ENCODE measurements at regions not wholly inside any gene's neighbourhood (a gene's known extent, or its start where the extent isn't known, plus 50 kb on each side); places are given as distances from the start of the nearest gene placed in this dataset.

DNA sequence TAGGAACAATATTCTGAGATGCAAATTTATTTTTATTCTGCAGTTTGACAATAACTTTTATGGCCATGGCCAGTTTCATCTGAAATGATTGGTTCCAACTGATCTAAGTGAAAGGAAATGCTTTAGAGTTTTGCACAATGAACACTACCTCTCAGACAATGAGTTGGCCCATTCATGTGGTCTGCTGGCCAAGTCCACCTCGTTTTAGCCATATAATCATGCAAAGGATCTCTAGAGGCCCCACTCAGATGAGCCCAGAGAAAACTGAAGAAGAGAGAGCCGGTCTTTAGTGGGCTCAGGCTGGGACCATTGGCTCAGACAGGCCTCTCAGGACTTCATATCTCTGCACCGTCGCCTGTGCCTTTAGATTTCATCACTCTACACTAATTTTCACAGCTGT lies 254.7 kb downstream of the MREG start:
- Histone ChIP-seq H3K4me3 (ENCODE audit: low read depth in 2 of 2, low read length in 1 of 2) (peak overlapping the region in 1 of 2 experiments; percentile 12; a peak in 1 of 4 replicates), H3K9ac (peak overlapping the region; percentile 52), H3K9me3 (no peaks in the 10 kb centered on the region), H3K4me2 (peak overlapping the region; percentile 46), H3F3A (replicated peaks; ENCODE audit: insufficient read depth) (no peaks in the 10 kb centered on the region), H3K79me2 (ENCODE audit: insufficient read depth) (no peaks in the 10 kb centered on the region), H3K9me2 (no peaks in the 10 kb centered on the region), H3K27me3 (ENCODE audit: insufficient read depth) (no peaks in the 10 kb centered on the region), H2AFZ (ENCODE audit: low read depth) (peak overlapping the region; percentile 49), H4K20me1 (ENCODE audit: insufficient read depth) (no peaks in the 10 kb centered on the region), H3K36me3 (replicated peaks in 1 of 2; ENCODE audit: control insufficient read depth in 1 of 2, insufficient read depth in 2 of 2, low read length in 1 of 2) (no peaks in the 10 kb centered on the region), H3K4me1 (ENCODE audit: control insufficient read depth in 1 of 2, insufficient read depth in 2 of 2, low read depth in 1 of 2, low read length in 1 of 2) (no peaks in the 10 kb centered on the region; a peak in 1 of 4 replicates), H3K27ac (ENCODE audit: low read depth in 2 of 2, low read length in 1 of 2) (peak overlapping the region in 1 of 2 experiments; percentile 67; a peak in 2 of 4 replicates)
- no peak for DNase-seq
- POLR2A ChIA-PET, result no interaction called here
- TF ChIP-seq RXRA (IDR thresholded peaks at IDR 0.05; ENCODE audit: borderline replicate concordance, low read depth), result peak; percentile 13; the same call in 1 of the 2 replicates
- TF ChIP-seq NFIC (IDR thresholded peaks at IDR 0.05; ENCODE audit: borderline replicate concordance), result peak; percentile 74
- TF ChIP-seq GABPA (IDR thresholded peaks at IDR 0.05; ENCODE audit: low read depth), result no peak
- TF ChIP-seq, protein P1, sequence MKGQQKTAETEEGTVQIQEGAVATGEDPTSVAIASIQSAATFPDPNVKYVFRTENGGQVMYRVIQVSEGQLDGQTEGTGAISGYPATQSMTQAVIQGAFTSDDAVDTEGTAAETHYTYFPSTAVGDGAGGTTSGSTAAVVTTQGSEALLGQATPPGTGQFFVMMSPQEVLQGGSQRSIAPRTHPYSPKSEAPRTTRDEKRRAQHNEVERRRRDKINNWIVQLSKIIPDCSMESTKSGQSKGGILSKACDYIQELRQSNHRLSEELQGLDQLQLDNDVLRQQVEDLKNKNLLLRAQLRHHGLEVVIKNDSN (IDR thresholded peaks at IDR 0.05; ENCODE audit: borderline replicate concordance, low read depth), result no peak
- TF ChIP-seq SMC3 (IDR thresholded peaks at IDR 0.05; ENCODE audit: low read depth, low read length), result no peak
- TF ChIP-seq, protein P2, sequence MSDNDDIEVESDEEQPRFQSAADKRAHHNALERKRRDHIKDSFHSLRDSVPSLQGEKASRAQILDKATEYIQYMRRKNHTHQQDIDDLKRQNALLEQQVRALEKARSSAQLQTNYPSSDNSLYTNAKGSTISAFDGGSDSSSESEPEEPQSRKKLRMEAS (IDR thresholded peaks at IDR 0.05; ENCODE audit: low read depth), result no peak
- 0 out of 2 replicates have a peak, but pooled peaks have one; percentile 13 for TF ChIP-seq TEAD4 (IDR thresholded peaks at IDR 0.05; ENCODE audit: borderline replicate concordance, insufficient read depth)
- TF ChIP-seq GATA2 (CRISPR knock-in tag; IDR thresholded peaks at IDR 0.05), result no peak
- TF ChIP-seq SIN3A (IDR thresholded peaks at IDR 0.05; ENCODE audit: borderline replicate concordance, low read depth, low read length), result no peak
- TF ChIP-seq RAD21 (IDR thresholded peaks at IDR 0.05; ENCODE audit: low read length), result no peak
- TF ChIP-seq FOSL2 (IDR thresholded peaks at IDR 0.05; ENCODE audit: borderline replicate concordance, low read depth), result 0 out of 2 replicates have a peak, but pooled peaks have one; percentile 37
- TF ChIP-seq, protein P3, sequence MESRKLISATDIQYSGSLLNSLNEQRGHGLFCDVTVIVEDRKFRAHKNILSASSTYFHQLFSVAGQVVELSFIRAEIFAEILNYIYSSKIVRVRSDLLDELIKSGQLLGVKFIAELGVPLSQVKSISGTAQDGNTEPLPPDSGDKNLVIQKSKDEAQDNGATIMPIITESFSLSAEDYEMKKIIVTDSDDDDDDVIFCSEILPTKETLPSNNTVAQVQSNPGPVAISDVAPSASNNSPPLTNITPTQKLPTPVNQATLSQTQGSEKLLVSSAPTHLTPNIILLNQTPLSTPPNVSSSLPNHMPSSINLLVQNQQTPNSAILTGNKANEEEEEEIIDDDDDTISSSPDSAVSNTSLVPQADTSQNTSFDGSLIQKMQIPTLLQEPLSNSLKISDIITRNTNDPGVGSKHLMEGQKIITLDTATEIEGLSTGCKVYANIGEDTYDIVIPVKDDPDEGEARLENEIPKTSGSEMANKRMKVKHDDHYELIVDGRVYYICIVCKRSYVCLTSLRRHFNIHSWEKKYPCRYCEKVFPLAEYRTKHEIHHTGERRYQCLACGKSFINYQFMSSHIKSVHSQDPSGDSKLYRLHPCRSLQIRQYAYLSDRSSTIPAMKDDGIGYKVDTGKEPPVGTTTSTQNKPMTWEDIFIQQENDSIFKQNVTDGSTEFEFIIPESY (IDR thresholded peaks at IDR 0.05; ENCODE audit: borderline replicate concordance, low read depth), result no peak
- TF ChIP-seq TAF1 (IDR thresholded peaks at IDR 0.05; ENCODE audit: borderline replicate concordance, low read depth, low read length), result no peak
- no peak for TF ChIP-seq RFX5 (IDR thresholded peaks at IDR 0.05; ENCODE audit: low read length)
- TF ChIP-seq JUND (IDR thresholded peaks at IDR 0.05), result peak; percentile 47
- TF ChIP-seq, protein P4, sequence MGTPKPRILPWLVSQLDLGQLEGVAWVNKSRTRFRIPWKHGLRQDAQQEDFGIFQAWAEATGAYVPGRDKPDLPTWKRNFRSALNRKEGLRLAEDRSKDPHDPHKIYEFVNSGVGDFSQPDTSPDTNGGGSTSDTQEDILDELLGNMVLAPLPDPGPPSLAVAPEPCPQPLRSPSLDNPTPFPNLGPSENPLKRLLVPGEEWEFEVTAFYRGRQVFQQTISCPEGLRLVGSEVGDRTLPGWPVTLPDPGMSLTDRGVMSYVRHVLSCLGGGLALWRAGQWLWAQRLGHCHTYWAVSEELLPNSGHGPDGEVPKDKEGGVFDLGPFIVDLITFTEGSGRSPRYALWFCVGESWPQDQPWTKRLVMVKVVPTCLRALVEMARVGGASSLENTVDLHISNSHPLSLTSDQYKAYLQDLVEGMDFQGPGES (IDR thresholded peaks at IDR 0.05; ENCODE audit: low read depth, low read length), result no peak
- TF ChIP-seq EP300 (IDR thresholded peaks at IDR 0.05; ENCODE audit: borderline replicate concordance in 1 of 2, low read depth in 1 of 2, low read length in 1 of 2), result peak in 1 of 2 experiments; percentile 67; a peak in 1 of 4 replicates
- TF ChIP-seq TCF12 (IDR thresholded peaks at IDR 0.05), result peak; percentile 50
- TF ChIP-seq, protein P5, sequence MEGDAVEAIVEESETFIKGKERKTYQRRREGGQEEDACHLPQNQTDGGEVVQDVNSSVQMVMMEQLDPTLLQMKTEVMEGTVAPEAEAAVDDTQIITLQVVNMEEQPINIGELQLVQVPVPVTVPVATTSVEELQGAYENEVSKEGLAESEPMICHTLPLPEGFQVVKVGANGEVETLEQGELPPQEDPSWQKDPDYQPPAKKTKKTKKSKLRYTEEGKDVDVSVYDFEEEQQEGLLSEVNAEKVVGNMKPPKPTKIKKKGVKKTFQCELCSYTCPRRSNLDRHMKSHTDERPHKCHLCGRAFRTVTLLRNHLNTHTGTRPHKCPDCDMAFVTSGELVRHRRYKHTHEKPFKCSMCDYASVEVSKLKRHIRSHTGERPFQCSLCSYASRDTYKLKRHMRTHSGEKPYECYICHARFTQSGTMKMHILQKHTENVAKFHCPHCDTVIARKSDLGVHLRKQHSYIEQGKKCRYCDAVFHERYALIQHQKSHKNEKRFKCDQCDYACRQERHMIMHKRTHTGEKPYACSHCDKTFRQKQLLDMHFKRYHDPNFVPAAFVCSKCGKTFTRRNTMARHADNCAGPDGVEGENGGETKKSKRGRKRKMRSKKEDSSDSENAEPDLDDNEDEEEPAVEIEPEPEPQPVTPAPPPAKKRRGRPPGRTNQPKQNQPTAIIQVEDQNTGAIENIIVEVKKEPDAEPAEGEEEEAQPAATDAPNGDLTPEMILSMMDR (IDR thresholded peaks at IDR 0.05), result no peak
- no peak for TF ChIP-seq YY1 (IDR thresholded peaks at IDR 0.05; ENCODE audit: low read depth)
- WGBS (ENCODE audit: low lambda C conversion rate), result 67% methylated on average over 4 of the region's 4 CpGs
- CTCF ChIA-PET, result no interaction called here

Data from SK-N-SH (cell line).